IMR-90 (cell line): ENCODE measurements at regions not wholly inside any gene's neighbourhood (a gene's known extent, or its start where the extent isn't known, plus 50 kb on each side); places are given as distances from the start of the nearest gene placed in this dataset.

Experiments used
- MAFK ChIP-seq: IDR thresholded peaks from 2 replicates; pipeline ENCODE4 v1.6.1; 2012; ENCODE audit warnings: low read depth, low read length, improper control_type of control experiment
- RFX5 ChIP-seq: IDR thresholded peaks from 2 replicates; pipeline ENCODE4 v1.8.0; 2012; ENCODE audit warnings: low read depth, mild to moderate bottlenecking, low read length, moderate library complexity

DNA sequence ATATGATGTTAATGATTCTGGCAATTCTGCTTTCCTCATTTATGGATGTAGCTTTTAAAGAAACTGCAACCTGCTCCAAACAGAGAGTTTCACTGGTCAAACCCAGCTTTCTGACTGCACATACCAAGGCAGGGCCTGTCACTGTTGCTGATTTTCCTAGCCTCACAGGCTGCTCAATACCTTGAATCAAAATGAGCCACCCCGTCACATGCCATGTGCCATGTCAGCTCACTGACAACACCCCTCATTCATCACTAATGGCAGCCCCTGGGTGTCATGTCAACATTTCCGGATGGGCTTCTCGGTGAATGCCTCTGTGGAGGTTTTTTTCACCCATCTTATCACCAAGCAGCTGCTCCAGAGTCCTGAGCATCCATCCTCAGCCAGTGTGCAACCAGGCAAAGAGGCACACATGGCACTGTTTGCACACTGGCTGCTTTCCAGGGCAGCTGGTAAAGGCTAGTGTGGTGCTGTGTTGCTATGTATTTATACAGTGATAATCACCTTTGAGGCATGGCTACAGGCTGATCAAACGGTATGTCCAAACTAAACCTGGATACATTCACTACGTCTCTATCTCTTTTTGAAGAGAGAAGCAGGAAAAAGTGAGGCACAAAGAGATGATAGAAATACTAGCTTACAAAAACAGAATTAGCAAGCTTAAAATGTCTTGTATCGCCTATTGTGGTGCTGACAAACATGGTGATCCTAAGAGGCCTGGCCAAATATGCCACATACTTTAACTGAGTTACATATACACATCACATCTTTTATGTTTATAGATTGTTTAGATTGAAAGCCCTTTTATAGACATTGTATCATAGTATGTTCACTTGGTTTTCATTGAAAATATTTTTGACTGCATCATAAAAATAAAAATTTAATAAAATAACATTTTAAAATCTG, 94.6 kb upstream of the INPP4B start:
- TF ChIP-seq RFX5 (no peak), MAFK (no peak)
